Activated naive CD4-positive, alpha-beta T cell treated with anti-CD3 and anti-CD28 coated beads for 36 hours (primary cell): ENCODE measurements at regions not wholly inside any gene's neighbourhood (a gene's known extent, or its start where the extent isn't known, plus 50 kb on each side); places are given as distances from the start of the nearest gene placed in this dataset.

ENCODE experiments used
- CTCF ChIA-PET: fragments of 350-600 bp; sonication (Branson Sonifier 250); formaldehyde crosslinking; loops from one replicate; lab custom pipeline; 2021; ENCODE audit warnings: antibody characterized with exemption; lab: Charles Lee
- DNase-seq: peaks from one replicate; pipeline ENCODE4 v3.0.0-alpha.2; 2020
- H3K27ac Mint-ChIP-seq: one replicate; pipeline ENCODE4 v1.8.0; 2021; ENCODE audit warnings: mild to moderate bottlenecking, mixed read lengths
- H3K27me3 Mint-ChIP-seq: one replicate; pipeline ENCODE4 v1.8.0; 2021; ENCODE audit warnings: low read depth, mixed read lengths
- H3K36me3 Mint-ChIP-seq: one replicate; pipeline ENCODE4 v1.8.0; 2021; ENCODE audit warnings: low read depth, mixed read lengths
- H3K4me1 Mint-ChIP-seq: one replicate; pipeline ENCODE4 v1.8.0; 2021; ENCODE audit warnings: low read depth, mixed read lengths
- H3K4me3 Mint-ChIP-seq: one replicate; pipeline ENCODE4 v1.8.0; 2021; ENCODE audit warnings: mild to moderate bottlenecking, moderate library complexity, mixed read lengths
- H3K9me3 Mint-ChIP-seq: one replicate; pipeline ENCODE4 v1.8.0; 2021; ENCODE audit warnings: mixed read lengths
- intact Hi-C: fragments of 100-400 bp; cut with micrococcal nuclease; formaldehyde crosslinking; loops from one replicate; pipeline ENCODE4 v1.15.1; 2023

DNA sequence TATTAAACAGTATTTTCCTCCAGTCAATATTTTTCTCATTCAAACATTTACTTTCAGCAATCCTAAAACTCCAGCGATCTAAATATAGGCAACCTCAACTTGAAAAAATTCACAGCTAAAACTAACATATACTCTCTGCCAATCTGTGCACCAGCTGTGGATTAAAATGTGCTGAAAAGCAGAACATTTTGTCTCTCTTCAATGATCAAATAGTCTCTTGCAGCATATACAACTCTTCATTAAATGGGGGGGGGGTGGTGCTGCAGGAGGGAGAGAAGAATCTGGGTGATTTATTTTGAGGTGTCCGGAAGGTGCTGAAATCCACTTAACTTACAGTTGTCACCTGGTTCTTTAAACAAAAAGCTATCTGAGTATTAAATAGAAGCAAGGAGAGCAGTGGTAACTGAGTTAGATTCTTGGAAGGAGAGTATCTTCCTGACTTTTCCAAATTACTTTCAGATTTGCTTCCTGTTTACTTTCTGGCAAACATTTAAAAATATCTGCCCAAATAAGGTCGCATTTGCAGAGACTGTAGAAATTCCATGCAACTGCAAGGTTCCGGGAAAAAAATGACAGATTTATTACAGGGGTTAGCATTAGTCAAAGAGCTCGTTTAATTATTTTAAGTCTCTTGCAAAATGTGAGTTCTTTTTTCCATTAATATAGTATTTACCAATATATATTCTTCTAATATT is 904.7 kb upstream of the ACVR2A start:
- Mint-ChIP-seq H3K36me3 (no peaks in the 10 kb centered on the region), H3K4me3 (no peak overlapping the region), H3K27ac (no peak overlapping the region), H3K9me3 (no peaks in the 10 kb centered on the region), H3K4me1 (no peaks in the 10 kb centered on the region), H3K27me3 (peaks cover 21% of the 10 kb centered on the region)
- no peak for DNase-seq
- CTCF ChIA-PET: interaction anchor here (0.7 kb wide), 3 partner anchors 9 to 105 kb away, joined by 3 read pairs; no protein-coding TSS in a partner anchor
- intact Hi-C loops: no loop called here

DNA sequence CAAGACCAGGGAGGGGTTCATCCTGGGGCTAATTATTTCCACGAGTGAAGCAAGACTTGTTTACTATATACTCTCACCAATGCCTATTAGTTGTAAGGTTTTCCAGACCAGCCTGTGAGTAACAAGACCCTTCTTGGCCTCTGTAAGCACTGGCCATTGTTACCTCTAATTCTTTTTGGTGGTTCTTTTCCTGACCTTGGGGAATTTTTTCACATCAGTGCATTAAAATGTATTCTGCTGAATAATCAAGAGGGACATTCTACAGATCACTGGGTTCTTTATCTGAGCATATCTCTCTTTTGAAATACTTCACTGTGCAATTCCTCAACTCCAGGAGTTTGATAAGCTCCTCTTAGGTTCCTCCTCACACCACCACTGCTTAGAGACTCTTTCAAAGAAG is 909.9 kb upstream of the ACVR2A start:
- Mint-ChIP-seq H3K4me3 (no peak overlapping the region), H3K9me3 (peaks cover 10% of the 10 kb centered on the region), H3K27me3 (peaks cover 10% of the 10 kb centered on the region), H3K36me3 (no peaks in the 10 kb centered on the region), H3K4me1 (no peaks in the 10 kb centered on the region), H3K27ac (no peak overlapping the region)
- intact Hi-C loops: no loop called here
- CTCF ChIA-PET: no interaction called here
- no peak for DNase-seq

DNA sequence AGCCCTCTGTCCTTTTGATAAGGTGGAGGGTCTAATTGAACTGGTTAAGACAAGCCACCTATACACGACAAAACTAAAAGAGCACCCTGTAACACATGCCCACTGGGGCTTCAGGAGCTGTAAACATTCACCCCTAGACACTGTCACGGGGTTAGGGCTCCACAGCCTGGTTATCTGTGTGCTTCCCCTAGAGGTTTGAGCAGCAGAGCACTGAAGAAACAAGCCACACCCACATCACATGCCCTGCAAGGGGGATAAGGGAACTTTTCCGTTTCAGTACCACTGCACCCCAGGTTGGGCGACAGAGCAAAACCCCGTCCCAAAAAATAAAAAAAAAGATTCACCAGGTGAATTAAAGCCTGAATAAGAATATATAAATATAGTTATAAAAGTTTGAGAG is 913.7 kb upstream of the ACVR2A start:
- H3K27me3 Mint-ChIP-seq: no peaks in the 10 kb centered on the region
- no peaks in the 10 kb centered on the region for H3K36me3 Mint-ChIP-seq
- CTCF ChIA-PET: interaction anchor here (0.6 kb wide), 1 partner anchor 80 kb away, joined by 3 read pairs; no protein-coding TSS in a partner anchor
- H3K4me3 Mint-ChIP-seq: no peak overlapping the region
- no peaks in the 10 kb centered on the region for H3K4me1 Mint-ChIP-seq
- no peak overlapping the region for H3K27ac Mint-ChIP-seq
- intact Hi-C loops: no loop called here
- DNase-seq: no peak
- peaks cover 10% of the 10 kb centered on the region for H3K9me3 Mint-ChIP-seq

DNA sequence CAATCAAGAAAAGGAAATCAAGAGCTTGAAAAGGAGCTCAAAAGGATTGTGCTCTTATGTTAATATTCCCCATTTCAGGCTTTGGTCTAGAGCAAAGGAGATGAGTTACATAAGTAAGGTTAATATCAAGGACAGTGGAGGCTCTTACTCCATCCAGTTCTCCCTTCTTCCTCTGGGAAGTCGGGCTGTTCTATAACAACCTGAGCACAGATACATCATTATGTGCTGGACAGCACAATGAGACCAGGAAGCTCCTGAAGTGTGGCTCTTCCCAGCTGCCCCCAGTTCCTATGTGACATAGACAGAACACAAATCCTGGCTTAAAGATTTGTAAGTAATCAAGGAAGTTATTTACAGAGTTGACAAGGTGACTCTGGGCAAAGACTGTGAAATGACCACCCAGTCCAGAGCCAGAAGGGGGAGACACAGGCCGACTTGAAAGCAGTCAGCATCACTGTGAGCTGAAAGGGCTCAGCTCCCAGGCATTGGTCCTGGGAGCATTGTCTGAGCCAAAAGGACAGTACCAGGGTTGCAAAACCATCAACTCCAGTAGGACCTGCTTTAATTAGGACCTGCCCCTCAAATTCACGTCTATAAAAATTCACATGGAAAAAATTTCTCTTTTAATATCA is 917.6 kb upstream of the ACVR2A start:
- Mint-ChIP-seq H3K27me3 (no peaks in the 10 kb centered on the region), H3K4me1 (no peaks in the 10 kb centered on the region), H3K36me3 (no peaks in the 10 kb centered on the region), H3K27ac (no peak overlapping the region), H3K4me3 (no peak overlapping the region), H3K9me3 (no peaks in the 10 kb centered on the region)
- DNase-seq: peak; percentile 9
- intact Hi-C loops: loop anchor here (5.0 kb wide), 1 partner anchor 985 kb away; no protein-coding TSS in a partner anchor
- CTCF ChIA-PET: no interaction called here

DNA sequence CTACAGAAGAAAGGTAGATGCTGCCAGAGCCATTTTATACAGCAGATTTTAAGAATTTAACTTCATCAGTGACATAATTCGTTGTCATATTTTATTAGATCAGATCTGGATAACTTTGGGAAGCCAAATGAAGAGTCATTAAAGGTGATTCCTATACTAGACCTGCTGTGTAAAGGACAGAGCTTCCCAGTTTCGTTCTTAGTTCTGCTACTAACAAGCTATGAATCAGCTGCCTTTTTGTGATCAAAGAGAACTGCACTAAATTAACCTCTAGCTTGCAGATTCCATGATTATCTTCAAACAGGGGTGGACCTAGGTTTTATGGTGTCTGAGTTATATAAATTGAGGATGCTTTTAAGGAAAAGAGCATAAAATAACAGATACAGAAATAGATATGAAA is 926.5 kb upstream of the ACVR2A start:
- Mint-ChIP-seq H3K36me3 (no peaks in the 10 kb centered on the region), H3K4me1 (no peaks in the 10 kb centered on the region), H3K9me3 (no peaks in the 10 kb centered on the region), H3K27me3 (no peaks in the 10 kb centered on the region), H3K27ac (no peak overlapping the region), H3K4me3 (no peak overlapping the region)
- intact Hi-C loops: no loop called here
- CTCF ChIA-PET: no interaction called here
- no peak for DNase-seq

DNA sequence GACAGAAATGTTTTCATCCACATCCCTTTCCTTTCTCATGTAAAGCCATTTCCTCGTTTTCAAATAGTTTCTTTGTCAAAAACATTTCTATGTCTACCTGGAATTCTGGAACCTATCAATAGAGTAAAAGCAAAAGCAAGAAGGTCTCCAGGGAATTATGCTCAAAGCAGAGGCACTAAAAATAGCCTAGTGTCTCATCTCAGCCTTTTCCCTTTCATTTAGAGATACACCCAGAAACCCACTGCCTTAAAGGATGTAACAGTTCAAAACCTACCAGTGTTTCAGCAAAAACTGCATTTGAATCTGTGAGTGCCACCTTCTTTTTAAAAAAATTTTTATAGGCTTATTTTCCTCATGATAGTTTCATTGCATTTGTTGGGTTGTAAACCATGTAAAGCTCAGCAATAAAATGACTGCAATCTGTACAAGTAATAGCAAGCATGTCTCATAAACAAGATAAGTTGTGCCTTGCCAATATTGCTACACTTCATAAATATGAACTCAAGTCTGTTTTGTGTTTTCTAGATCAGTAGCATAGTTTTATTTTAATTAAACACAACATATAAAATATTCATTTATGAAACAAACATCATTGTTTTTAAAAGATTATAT is 927.3 kb upstream of the ACVR2A start:
- no peaks in the 10 kb centered on the region for H3K36me3 Mint-ChIP-seq
- CTCF ChIA-PET: no interaction called here
- intact Hi-C loops: no loop called here
- no peaks in the 10 kb centered on the region for H3K4me1 Mint-ChIP-seq
- no peaks in the 10 kb centered on the region for H3K9me3 Mint-ChIP-seq
- H3K27ac Mint-ChIP-seq: no peak overlapping the region
- no peak for DNase-seq
- no peaks in the 10 kb centered on the region for H3K27me3 Mint-ChIP-seq
- H3K4me3 Mint-ChIP-seq: no peak overlapping the region

DNA sequence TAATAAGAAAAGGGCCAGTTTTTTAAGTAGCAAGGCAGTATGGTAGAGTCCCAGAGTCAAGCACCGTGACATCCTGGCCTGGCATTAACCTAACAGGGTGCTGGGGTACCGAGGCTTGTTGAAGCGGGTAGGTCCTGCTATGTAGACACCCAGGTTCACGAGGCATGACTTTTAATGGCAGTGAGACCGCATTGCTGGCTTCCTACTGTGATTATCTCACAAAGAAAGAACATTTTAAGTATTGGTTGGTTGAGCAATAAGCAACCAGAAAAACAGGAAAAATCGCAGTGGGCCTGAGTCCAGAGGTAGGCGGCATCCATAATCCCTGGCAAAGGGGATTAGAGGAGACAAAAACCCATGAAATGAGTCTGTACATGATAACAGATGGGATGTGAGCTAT is 927.9 kb upstream of the ACVR2A start:
- no peaks in the 10 kb centered on the region for H3K9me3 Mint-ChIP-seq
- no peak overlapping the region for H3K27ac Mint-ChIP-seq
- no peak overlapping the region for H3K4me3 Mint-ChIP-seq
- CTCF ChIA-PET: no interaction called here
- no peaks in the 10 kb centered on the region for H3K27me3 Mint-ChIP-seq
- H3K36me3 Mint-ChIP-seq: no peaks in the 10 kb centered on the region
- no peak for DNase-seq
- no peaks in the 10 kb centered on the region for H3K4me1 Mint-ChIP-seq
- intact Hi-C loops: no loop called here

DNA sequence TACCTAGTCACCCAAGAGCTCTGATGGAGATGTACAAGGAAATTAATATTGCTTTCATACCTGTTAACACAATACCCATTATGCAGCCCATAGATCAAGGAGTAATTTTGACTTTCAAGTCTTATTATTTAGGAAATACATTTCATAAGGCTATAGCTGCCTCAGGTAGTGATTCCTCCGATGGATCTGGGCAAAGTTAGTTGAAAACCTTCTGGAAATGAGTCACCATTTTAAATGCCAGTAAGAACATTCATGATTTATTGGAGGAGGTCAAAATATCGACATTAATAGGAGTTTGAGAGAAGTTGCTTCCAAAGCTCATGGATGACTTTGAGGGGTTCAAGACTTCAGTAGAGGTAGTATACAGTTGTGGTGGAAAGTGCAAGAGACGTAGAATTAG is 931.4 kb upstream of the ACVR2A start:
- no peaks in the 10 kb centered on the region for H3K4me1 Mint-ChIP-seq
- H3K4me3 Mint-ChIP-seq: no peak overlapping the region
- DNase-seq: no peak
- H3K27ac Mint-ChIP-seq: no peak overlapping the region
- CTCF ChIA-PET: no interaction called here
- peaks cover 2% of the 10 kb centered on the region for H3K9me3 Mint-ChIP-seq
- intact Hi-C loops: no loop called here
- no peaks in the 10 kb centered on the region for H3K36me3 Mint-ChIP-seq
- H3K27me3 Mint-ChIP-seq: no peaks in the 10 kb centered on the region

DNA sequence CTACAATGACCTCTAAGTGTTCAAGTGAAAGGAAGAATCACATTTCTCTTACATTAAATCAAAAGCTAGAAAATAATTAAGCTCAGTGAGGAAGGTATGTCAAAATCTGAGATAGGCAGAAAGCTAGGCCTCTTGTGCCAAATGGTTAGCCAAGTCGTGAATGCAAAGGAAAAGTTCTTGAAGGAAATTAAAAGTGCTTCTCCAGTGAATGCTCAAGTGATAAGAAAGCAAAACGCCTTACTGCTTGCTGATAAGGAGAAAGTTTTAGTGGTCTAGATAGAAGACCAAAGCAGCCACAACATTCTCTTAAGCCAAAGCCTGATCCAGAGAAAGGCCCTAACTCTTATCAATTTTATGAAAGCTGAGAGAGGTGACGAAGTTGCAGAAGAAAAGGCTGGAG is 932.3 kb upstream of the ACVR2A start:
- no peaks in the 10 kb centered on the region for H3K27me3 Mint-ChIP-seq
- H3K4me1 Mint-ChIP-seq: no peaks in the 10 kb centered on the region
- H3K27ac Mint-ChIP-seq: no peak overlapping the region
- intact Hi-C loops: no loop called here
- no peak overlapping the region for H3K4me3 Mint-ChIP-seq
- CTCF ChIA-PET: no interaction called here
- no peak for DNase-seq
- no peaks in the 10 kb centered on the region for H3K36me3 Mint-ChIP-seq
- peaks cover 2% of the 10 kb centered on the region for H3K9me3 Mint-ChIP-seq

DNA sequence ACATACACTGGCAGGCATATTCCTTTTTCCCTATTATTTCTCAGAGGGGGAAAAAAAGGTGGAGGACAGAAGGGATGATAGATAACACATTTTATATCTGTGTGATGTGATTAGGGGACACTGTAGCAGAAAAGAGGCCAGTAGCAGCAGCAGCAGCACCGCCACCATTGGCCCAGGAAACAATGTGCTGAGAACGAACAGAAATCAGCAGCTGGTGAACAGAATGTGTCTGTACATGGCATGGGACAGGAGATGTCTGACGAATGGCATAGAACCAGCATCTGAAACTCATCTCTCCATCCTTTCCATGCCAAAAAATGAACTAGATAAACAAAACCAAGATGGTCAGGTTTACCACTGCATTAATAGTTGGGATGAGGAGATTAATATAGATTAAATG is 936.1 kb upstream of the ACVR2A start:
- CTCF ChIA-PET: no interaction called here
- H3K4me1 Mint-ChIP-seq: no peaks in the 10 kb centered on the region
- no peaks in the 10 kb centered on the region for H3K36me3 Mint-ChIP-seq
- intact Hi-C loops: no loop called here
- no peak for DNase-seq
- no peak overlapping the region for H3K4me3 Mint-ChIP-seq
- peaks cover 2% of the 10 kb centered on the region for H3K9me3 Mint-ChIP-seq
- H3K27ac Mint-ChIP-seq: no peak overlapping the region
- no peaks in the 10 kb centered on the region for H3K27me3 Mint-ChIP-seq

DNA sequence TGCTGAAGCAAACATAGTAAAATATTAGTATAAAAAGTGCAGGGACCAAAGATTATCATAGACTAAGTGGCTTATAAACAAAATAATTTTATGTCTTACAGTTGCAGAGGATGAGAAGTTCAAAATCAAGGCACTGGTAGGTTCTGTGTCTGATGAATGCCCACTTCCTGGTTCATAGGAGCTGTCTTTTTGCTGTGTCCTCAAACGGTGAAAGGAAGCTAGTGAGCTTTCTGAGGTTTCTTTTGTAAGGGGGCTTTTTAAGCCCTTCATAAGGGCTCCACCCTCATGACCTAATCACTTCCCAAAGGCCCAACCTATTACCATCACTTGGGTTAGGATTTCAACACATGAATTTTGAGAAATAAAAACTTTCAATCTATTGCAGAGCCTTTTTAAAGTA is 946.7 kb upstream of the ACVR2A start:
- H3K27me3 Mint-ChIP-seq: peaks cover 3% of the 10 kb centered on the region
- DNase-seq: no peak
- CTCF ChIA-PET: no interaction called here
- no peaks in the 10 kb centered on the region for H3K4me1 Mint-ChIP-seq
- H3K27ac Mint-ChIP-seq: no peak overlapping the region
- H3K36me3 Mint-ChIP-seq: no peaks in the 10 kb centered on the region
- intact Hi-C loops: no loop called here
- H3K9me3 Mint-ChIP-seq: no peaks in the 10 kb centered on the region
- no peak overlapping the region for H3K4me3 Mint-ChIP-seq

DNA sequence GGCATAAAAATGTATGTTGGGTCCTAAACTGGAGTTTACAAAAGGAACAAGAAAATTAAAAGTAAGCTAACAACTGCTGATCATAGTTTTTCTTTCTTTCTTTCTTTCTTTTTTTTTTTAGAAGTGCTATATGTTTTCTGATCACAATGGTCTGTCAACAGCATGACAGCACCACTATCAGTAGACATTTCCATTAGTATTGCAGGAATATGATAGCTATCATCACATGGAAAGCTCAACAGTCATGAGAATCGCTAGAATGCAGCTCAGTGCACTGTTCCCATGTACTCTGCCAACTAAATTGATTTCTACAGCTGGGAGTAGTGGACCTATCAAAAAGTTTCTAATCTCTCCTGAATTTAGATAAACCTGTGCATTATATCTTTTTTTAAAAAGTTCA is 950.3 kb upstream of the ACVR2A start:
- CTCF ChIA-PET: interaction anchor here (0.6 kb wide), 1 partner anchor 14 kb away, joined by 4 read pairs; no protein-coding TSS in a partner anchor
- Mint-ChIP-seq H3K9me3 (no peaks in the 10 kb centered on the region), H3K27ac (no peak overlapping the region), H3K36me3 (no peaks in the 10 kb centered on the region), H3K4me3 (no peak overlapping the region), H3K4me1 (no peaks in the 10 kb centered on the region), H3K27me3 (peaks cover 6% of the 10 kb centered on the region)
- intact Hi-C loops: no loop called here
- no peak for DNase-seq
